ENCODE measurements at regions not wholly inside any gene's neighbourhood (a gene's known extent, or its start where the extent isn't known, plus 50 kb on each side); places are given as distances from the start of the nearest gene placed in this dataset.

DNA sequence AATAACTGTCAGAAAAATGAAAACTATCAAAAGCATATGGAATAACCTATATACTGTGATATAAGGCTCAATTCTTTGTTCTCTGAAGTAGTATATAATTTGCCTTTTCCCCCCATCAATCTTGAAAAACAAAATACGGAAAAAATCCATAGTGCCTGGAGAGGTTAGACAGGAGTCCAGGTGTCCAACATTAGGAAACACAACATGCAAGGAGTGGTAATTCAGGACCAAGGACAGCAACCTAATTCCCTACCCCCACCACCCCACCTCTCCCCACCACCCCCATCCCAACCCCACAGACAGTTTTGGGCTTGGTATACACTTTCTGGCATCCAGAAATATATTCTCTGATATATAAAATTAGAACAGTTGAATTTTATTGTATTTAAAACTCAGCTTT lies 55.1 kb upstream of the SLC25A26 start:
- Histone ChIP-seq H3K27me3 (replicated peaks; ENCODE audit: control insufficient read depth, insufficient read depth, low read length) (no peaks in the 10 kb centered on the region), H3K4me3 (replicated peaks; ENCODE audit: low read depth, low read length) (no peak overlapping the region), H3K36me3 (ENCODE audit: control insufficient read depth, insufficient read depth, low read length) (no peaks in the 10 kb centered on the region)
- no peak for DNase-seq (ENCODE audit: extremely low read depth, insufficient read length)
- TF ChIP-seq, protein P1, sequence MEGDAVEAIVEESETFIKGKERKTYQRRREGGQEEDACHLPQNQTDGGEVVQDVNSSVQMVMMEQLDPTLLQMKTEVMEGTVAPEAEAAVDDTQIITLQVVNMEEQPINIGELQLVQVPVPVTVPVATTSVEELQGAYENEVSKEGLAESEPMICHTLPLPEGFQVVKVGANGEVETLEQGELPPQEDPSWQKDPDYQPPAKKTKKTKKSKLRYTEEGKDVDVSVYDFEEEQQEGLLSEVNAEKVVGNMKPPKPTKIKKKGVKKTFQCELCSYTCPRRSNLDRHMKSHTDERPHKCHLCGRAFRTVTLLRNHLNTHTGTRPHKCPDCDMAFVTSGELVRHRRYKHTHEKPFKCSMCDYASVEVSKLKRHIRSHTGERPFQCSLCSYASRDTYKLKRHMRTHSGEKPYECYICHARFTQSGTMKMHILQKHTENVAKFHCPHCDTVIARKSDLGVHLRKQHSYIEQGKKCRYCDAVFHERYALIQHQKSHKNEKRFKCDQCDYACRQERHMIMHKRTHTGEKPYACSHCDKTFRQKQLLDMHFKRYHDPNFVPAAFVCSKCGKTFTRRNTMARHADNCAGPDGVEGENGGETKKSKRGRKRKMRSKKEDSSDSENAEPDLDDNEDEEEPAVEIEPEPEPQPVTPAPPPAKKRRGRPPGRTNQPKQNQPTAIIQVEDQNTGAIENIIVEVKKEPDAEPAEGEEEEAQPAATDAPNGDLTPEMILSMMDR (IDR thresholded peaks at IDR 0.05; ENCODE audit: insufficient read depth, low read length, poor library complexity, severe bottlenecking), result no peak

DNA sequence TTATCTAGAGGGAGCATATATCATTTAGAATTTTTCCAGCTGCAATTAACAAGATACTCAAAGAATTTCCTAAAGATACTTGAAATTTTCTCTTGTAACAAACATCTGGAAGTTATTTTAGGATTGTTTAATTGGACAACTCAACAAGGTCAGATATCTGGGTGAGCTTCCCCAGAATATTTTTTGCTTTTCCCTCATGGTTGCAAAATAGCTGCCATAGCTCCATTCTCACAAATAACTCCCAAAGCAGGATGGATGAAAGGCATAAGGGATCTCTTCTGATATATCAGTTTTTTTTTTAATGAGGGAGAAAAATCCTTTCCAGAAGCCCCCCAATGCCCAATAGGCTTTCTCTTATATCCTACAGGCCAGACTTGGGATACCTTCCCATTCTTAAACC lies 56.6 kb upstream of the SLC25A26 start:
- DNase-seq (ENCODE audit: extremely low read depth, insufficient read length), result no peak
- no peak overlapping the region for H3K4me3 ChIP-seq (replicated peaks; ENCODE audit: low read depth, low read length)
- H3K36me3 ChIP-seq (ENCODE audit: control insufficient read depth, insufficient read depth, low read length), result no peaks in the 10 kb centered on the region
- TF ChIP-seq, protein P1 (IDR thresholded peaks at IDR 0.05; ENCODE audit: insufficient read depth, low read length, poor library complexity, severe bottlenecking), result no peak
- no peaks in the 10 kb centered on the region for H3K27me3 ChIP-seq (replicated peaks; ENCODE audit: control insufficient read depth, insufficient read depth, low read length)

DNA sequence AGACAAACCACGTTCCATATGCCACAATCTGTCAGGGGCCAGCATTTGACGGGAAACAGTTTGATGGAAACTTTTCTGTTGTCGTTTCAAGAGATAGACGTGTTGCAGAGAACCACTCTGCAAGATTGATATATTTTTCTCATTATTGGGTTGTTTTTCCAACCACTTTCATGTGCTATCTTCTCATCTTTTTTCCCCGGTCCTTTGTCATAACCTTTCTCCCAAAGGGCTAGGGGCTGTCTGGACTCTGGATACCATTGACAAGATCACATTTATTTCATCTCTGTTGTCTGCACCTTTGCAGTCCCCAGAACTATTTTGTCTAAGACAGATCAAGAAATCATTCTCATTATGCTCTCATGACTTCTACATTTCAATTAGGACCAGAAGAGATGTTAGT lies 57.6 kb upstream of the SLC25A26 start:
- no peaks in the 10 kb centered on the region for H3K36me3 ChIP-seq (ENCODE audit: control insufficient read depth, insufficient read depth, low read length)
- no peak overlapping the region for H3K4me3 ChIP-seq (replicated peaks; ENCODE audit: low read depth, low read length)
- TF ChIP-seq, protein P1 (IDR thresholded peaks at IDR 0.05; ENCODE audit: insufficient read depth, low read length, poor library complexity, severe bottlenecking), result no peak
- no peaks in the 10 kb centered on the region for H3K27me3 ChIP-seq (replicated peaks; ENCODE audit: control insufficient read depth, insufficient read depth, low read length)
- DNase-seq (ENCODE audit: extremely low read depth, insufficient read length), result no peak

DNA sequence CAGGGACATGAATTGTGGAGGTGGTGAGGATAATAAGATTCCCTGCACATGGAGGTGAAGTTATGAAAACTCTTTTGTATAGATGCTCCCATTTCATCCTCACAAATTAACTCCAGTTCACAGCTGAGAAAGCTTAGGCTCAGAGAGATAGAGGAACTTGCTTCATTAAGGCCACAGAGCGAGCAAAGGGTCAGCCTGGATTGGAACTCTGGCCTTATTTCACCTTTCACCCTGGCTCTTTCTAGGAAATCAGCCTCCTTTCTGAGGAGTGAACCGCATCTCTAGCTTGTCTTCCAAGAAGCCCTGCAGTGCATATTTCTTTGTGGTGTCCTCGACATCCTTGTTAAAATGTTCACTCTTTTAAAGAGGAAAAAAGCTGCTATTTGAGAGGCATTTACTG lies 58.0 kb upstream of the SLC25A26 start:
- TF ChIP-seq, protein P1 (IDR thresholded peaks at IDR 0.05; ENCODE audit: insufficient read depth, low read length, poor library complexity, severe bottlenecking), result no peak
- H3K36me3 ChIP-seq (ENCODE audit: control insufficient read depth, insufficient read depth, low read length), result no peaks in the 10 kb centered on the region

DNA sequence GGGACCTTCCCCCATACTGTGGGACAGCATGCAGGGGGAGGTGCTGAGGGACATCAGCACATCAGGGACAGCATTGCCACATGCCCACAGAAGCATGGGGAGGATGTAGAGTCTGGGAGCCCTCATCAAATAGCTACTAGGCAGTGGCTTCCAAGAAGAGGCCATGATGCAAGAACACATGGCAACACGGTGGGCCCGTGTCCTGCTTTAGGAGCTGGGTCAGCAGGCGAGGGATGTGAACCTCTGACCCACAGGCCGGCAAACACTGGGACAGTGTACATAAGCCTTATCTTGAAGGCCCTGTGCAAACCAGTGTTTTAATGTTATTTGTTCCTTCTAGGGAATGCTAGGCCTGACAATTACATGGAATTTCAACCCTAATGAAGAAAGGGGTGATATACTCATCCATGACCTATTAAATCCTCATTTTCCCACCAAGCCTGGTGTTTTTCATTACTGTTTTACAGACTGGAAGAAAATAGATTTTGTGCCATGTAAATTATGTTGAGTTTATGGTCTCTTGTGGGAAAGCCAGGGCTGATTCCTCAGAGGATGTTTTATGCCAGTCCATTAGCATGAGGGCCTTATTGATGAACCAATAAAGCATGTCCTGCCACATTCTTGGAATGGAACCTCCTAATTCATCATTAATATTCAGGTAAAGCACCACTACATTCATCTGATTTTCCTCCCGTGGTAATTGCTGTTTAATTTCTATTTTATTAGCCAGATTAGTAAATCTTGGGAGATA lies 61.7 kb upstream of the SLC25A26 start:
- Histone ChIP-seq H3K27me3 (replicated peaks; ENCODE audit: control insufficient read depth, insufficient read depth, low read length) (no peaks in the 10 kb centered on the region), H3K36me3 (ENCODE audit: control insufficient read depth, insufficient read depth, low read length) (no peaks in the 10 kb centered on the region), H3K4me3 (replicated peaks; ENCODE audit: low read depth, low read length) (no peak overlapping the region)
- DNase-seq (ENCODE audit: extremely low read depth, insufficient read length), result no peak
- TF ChIP-seq, protein P1 (IDR thresholded peaks at IDR 0.05; ENCODE audit: insufficient read depth, low read length, poor library complexity, severe bottlenecking), result no peak

More for the DNA sequence above, 58.0 kb upstream of the SLC25A26 start:
- Histone ChIP-seq H3K4me3 (replicated peaks; ENCODE audit: low read depth, low read length) (no peak overlapping the region), H3K27me3 (replicated peaks; ENCODE audit: control insufficient read depth, insufficient read depth, low read length) (no peaks in the 10 kb centered on the region)
- no peak for DNase-seq (ENCODE audit: extremely low read depth, insufficient read length)
